Peyer's patch (tissue), 4 donors: ENCODE measurements at regions not wholly inside any gene's neighbourhood (a gene's known extent, or its start where the extent isn't known, plus 50 kb on each side); places are given as distances from the start of the nearest gene placed in this dataset.

Experiments
- DNase-seq, 3 donors: peaks; one replicate each; pipeline ENCODE4 v3.0.0-alpha.2; 2017 to 2019
- H3K27ac ChIP-seq, 4 donors: fragments of 200-600 bp; sonication (generic); one replicate each; pipeline ENCODE4 v1.5.1; 2016 to 2019
- H3K27me3 ChIP-seq, 2 donors: fragments of 200-600 bp; sonication (generic); one replicate each; pipeline ENCODE4 v1.5.1; 2019
- H3K36me3 ChIP-seq, 3 donors: fragments of 200-600 bp; sonication (generic); one replicate each; pipeline ENCODE4 v1.5.1; 2016 to 2019
- H3K4me1 ChIP-seq, 4 donors: fragments of 200-600 bp; sonication (generic); one replicate each; pipeline ENCODE4 v1.5.1; 2016 to 2019
- H3K4me3 ChIP-seq, 4 donors: fragments of 200-600 bp; sonication (generic); 1 replicate in 3 of 4; 2 replicates in 1 of 4; pipeline ENCODE4 v1.5.1; 2016 to 2019; ENCODE audit warnings: mild to moderate bottlenecking in 1 of 4
- H3K9me3 ChIP-seq, 4 donors: fragments of 200-600 bp; sonication (generic); one replicate each; pipeline ENCODE4 v1.5.1; 2016 to 2019; ENCODE audit warnings: mild to moderate bottlenecking in 1 of 4
- CTCF ChIP-seq, 6 experiments: fragments of 450-650 bp in 4 of 6; fragments of 200-600 bp in 2 of 6; sonication (generic) in 1 of 6; IDR thresholded peaks; one replicate each; pipeline ENCODE4 v1.5.1; 2017 to 2019; ENCODE audit warnings: antibody characterized with exemption in 6 of 6, mild to moderate bottlenecking in 3 of 6, moderate library complexity in 1 of 6
- POLR2A ChIP-seq, 2 donors: fragments of 450-650 bp; IDR thresholded peaks; one replicate each; pipeline ENCODE4 v1.5.1; 2017; ENCODE audit warnings: antibody characterized with exemption in 2 of 2, mild to moderate bottlenecking in 2 of 2, moderate library complexity in 2 of 2

- Histone ChIP-seq H3K27me3 (no peaks in the 10 kb centered on the region), H3K36me3 (no peaks in the 10 kb centered on the region), H3K9me3 (no peaks in the 10 kb centered on the region), H3K4me1 (no peaks in the 10 kb centered on the region), H3K27ac (no peak overlapping the region), H3K4me3 (no peak overlapping the region)
- DNase-seq = no peak
- TF ChIP-seq POLR2A (IDR thresholded peaks at IDR 0.05) = no peak
- TF ChIP-seq CTCF (IDR thresholded peaks at IDR 0.05) = no peak
These were observed 535.5 kb downstream of the SQOR start for GRCh38 chr15:46170326-46170725.

GRCh38 chr15:46174122-46174521, 539.3 kb downstream of the SQOR start:
- Histone ChIP-seq H3K27ac (no peak overlapping the region), H3K27me3 (no peaks in the 10 kb centered on the region), H3K36me3 (no peaks in the 10 kb centered on the region), H3K9me3 (no peaks in the 10 kb centered on the region), H3K4me1 (no peaks in the 10 kb centered on the region), H3K4me3 (no peak overlapping the region)
- TF ChIP-seq POLR2A (IDR thresholded peaks at IDR 0.05) (no peak), CTCF (IDR thresholded peaks at IDR 0.05) (no peak)
- DNase-seq = no peak

- Histone ChIP-seq H3K27ac (no peak overlapping the region), H3K9me3 (no peaks in the 10 kb centered on the region), H3K27me3 (no peaks in the 10 kb centered on the region), H3K4me1 (no peaks in the 10 kb centered on the region), H3K36me3 (no peaks in the 10 kb centered on the region), H3K4me3 (no peak overlapping the region)
- TF ChIP-seq CTCF (IDR thresholded peaks at IDR 0.05) (no peak), POLR2A (IDR thresholded peaks at IDR 0.05) (no peak)
- DNase-seq = no peak
These were observed 542.4 kb downstream of the SQOR start for GRCh38 chr15:46177219-46177618.

DNA sequence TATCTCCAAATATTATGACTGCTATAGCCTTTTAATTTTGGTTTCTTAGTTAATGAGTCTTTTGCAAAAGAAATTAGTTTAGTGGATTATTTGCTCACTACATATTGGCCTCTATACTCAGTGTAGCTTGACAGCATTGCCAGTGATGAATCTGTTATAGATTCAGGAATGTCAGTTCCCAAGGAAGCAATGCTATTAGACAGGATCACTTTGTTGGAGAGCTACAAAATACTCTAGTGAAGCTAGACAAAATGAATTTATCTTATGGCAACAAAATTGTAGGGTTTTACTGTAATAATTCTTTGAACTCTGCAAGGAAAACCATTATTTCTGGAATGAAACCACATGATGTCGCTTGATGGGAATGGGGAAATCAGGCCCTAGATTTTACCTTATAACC, 543.3 kb downstream of the SQOR start:
- Histone ChIP-seq H3K9me3 (no peaks in the 10 kb centered on the region), H3K27ac (no peak overlapping the region), H3K36me3 (no peaks in the 10 kb centered on the region), H3K4me3 (no peak overlapping the region), H3K27me3 (no peaks in the 10 kb centered on the region), H3K4me1 (no peaks in the 10 kb centered on the region)
- TF ChIP-seq POLR2A (IDR thresholded peaks at IDR 0.05) = no peak
- no peak for TF ChIP-seq CTCF (IDR thresholded peaks at IDR 0.05)
- no peak for DNase-seq

- TF ChIP-seq POLR2A (IDR thresholded peaks at IDR 0.05) (no peak), CTCF (IDR thresholded peaks at IDR 0.05) (no peak)
- H3K27ac ChIP-seq = no peak overlapping the region
- H3K36me3 ChIP-seq = no peaks in the 10 kb centered on the region
- no peaks in the 10 kb centered on the region for H3K9me3 ChIP-seq
- no peak overlapping the region for H3K4me3 ChIP-seq
- no peak for DNase-seq
- H3K27me3 ChIP-seq = no peaks in the 10 kb centered on the region
- no peaks in the 10 kb centered on the region for H3K4me1 ChIP-seq
These were observed 572.5 kb downstream of the SQOR start for GRCh38 chr15:46207341-46207740.

- TF ChIP-seq CTCF (IDR thresholded peaks at IDR 0.05) (no peak), POLR2A (IDR thresholded peaks at IDR 0.05) (no peak)
- H3K4me3 ChIP-seq = no peak overlapping the region
These were observed 578.7 kb downstream of the SQOR start for GRCh38 chr15:46213551-46213950.

More at GRCh38 chr15:46213551-46213950, 578.7 kb downstream of the SQOR start:
- Histone ChIP-seq H3K4me1 (no peaks in the 10 kb centered on the region), H3K9me3 (no peaks in the 10 kb centered on the region), H3K36me3 (no peaks in the 10 kb centered on the region), H3K27ac (no peak overlapping the region), H3K27me3 (no peaks in the 10 kb centered on the region)
- no peak for DNase-seq
